Mesodermal cell (in vitro differentiated cells): ENCODE measurements at regions not wholly inside any gene's neighbourhood (a gene's known extent, or its start where the extent isn't known, plus 50 kb on each side); places are given as distances from the start of the nearest gene placed in this dataset.
"Not testable (repeated sequence)": the region's sequence is repeated elsewhere in the genome, so short reads cannot be mapped to it uniquely, and the experiment has no call there.

Source experiments
- H3K27ac ChIP-seq: 2 replicates; pipeline ENCODE4 v1.7.0; 2013; ENCODE audit warnings: mild to moderate bottlenecking, low read depth, low read length, moderate library complexity; ENCODE audit not compliant: severe bottlenecking
- H3K36me3 ChIP-seq: 2 replicates; pipeline ENCODE4 v1.7.1; 2013; ENCODE audit warnings: mild to moderate bottlenecking, low read length, moderate library complexity; ENCODE audit not compliant: control insufficient read depth, insufficient read depth
- H3K4me1 ChIP-seq: one replicate; pipeline ENCODE4 v1.7.1; 2013; ENCODE audit warnings: mild to moderate bottlenecking, low read length; ENCODE audit not compliant: insufficient read depth, control insufficient read depth, poor library complexity, severe bottlenecking
- H3K4me3 ChIP-seq: 2 replicates; pipeline ENCODE4 v1.7.0; 2013; ENCODE audit warnings: low read length, control low read depth, mild to moderate bottlenecking; ENCODE audit not compliant: insufficient read depth, poor library complexity, severe bottlenecking; ENCODE audit errors: extremely low read depth
- H3K9me3 ChIP-seq: 2 replicates; pipeline ENCODE4 v1.7.1; 2013; ENCODE audit warnings: mild to moderate bottlenecking, low read length, moderate library complexity; ENCODE audit not compliant: control insufficient read depth
- WGBS, 2 experiments: methylation state at CpG; one replicate each; pipeline ENCODE4 v1.1.5; 2013; ENCODE audit warnings: missing lambda C conversion rate in 2 of 2; ENCODE audit not compliant: insufficient coverage in 2 of 2; 5-methylcytosine and 5-hydroxymethylcytosine counted together

DNA sequence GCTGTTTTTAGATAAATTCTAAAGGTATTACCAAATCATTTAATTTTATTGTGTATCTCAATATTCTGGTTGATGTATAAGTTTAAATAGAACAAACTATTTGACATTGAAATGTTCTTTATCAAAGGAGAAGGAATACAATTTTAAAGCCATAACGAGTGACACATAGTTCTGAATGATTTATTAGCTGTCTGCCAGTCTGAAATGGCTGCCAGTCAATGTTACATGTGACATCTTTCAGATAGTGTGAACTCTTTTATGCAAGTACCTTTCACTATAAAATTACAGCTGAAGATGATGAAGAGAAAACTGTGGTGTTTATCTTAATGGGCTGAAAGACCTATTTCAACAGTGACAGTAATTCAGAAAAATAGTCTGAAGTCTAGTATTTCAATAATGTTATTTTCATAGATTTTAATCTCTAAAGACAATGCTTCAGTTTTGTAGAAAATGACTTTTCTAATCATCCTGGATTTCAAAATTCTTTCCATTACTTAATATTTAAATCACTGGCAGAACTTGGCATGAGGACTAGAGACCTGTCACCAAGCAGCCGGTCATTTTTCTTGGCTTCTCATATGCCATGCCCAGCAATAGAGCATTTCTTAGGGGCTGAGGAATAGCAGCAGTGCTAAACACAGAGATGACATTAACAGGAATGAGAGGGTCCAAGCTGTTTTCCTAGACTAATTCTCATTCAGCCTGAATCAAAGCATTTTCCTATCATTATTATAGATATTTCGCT is 178.5 kb upstream of the C1QTNF3 start:
- not testable (repeated sequence) for H3K36me3 ChIP-seq, H3K27ac ChIP-seq, H3K4me1 ChIP-seq, H3K4me3 ChIP-seq, H3K9me3 ChIP-seq
- no CpG with 5 or more reads among the region's 3 CpGs for WGBS, 2 experiments

DNA sequence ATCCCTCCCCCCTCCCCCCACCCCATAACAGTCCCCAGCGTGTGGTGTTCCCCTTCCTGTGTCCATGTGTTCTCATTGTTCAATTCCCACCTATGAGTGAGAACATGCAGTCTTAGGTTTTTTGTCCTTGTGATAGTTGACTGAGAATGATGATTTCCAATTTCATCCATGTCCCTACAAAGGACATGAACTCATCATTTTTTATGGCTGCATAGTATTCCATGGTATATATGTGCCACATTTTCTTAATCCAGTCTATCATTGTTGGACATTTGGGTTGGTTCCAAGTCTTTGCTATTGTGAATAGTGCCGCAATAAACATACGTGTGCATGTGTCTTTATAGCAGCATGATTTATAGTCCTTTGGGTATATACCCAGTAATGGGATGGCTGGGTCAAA is 180.1 kb upstream of the C1QTNF3 start:
- H3K27ac ChIP-seq, H3K36me3 ChIP-seq, H3K4me1 ChIP-seq, H3K9me3 ChIP-seq, H3K4me3 ChIP-seq: not testable (repeated sequence)
- no CpG with 5 or more reads among the region's 3 CpGs for WGBS, 2 experiments

DNA sequence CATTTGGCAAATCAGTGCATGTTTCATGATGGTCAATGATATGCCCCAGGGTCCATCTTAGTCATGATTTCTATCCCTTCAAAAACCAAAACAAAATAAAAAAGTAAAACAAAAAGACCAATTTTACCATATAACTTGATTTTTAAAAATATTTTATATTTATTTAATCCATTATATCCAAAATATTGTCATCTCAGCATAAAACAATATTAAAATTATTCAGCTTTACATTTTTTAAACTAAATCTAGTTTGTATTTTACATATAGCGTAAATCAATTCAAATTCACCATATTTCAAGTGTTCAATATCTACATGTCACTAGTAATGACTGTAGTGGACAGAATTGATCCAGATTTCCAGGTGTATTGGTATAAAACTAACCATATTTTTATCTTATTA is 187.4 kb upstream of the C1QTNF3 start:
- H3K36me3 ChIP-seq, H3K4me1 ChIP-seq, H3K27ac ChIP-seq, H3K9me3 ChIP-seq, H3K4me3 ChIP-seq: not testable (repeated sequence)
- WGBS, 2 experiments: no CpG with 5 or more reads among the region's 1 CpG

DNA sequence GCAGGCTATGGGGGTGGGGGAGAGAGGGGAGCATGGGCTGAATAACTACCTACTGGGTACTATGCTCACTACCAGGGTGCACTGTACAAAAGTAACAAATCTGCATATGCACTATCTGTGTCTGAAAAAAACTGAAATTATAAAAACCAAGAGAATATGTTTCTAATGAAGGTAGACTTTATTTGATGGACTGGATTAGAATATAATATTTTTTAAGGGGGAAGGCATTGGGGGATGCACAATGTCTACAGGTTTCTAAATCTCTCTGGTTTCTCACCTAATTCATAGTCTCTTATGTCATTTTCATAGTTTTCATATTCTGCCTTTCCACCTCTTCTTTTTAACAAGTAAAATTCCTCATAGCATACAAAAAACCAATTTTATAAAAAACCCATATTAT is 200.8 kb upstream of the C1QTNF3 start:
- peak overlapping the region; percentile 23 for H3K4me3 ChIP-seq
- H3K36me3 ChIP-seq, H3K4me1 ChIP-seq, H3K9me3 ChIP-seq: not testable (repeated sequence)
- peak overlapping the region; percentile 77 for H3K27ac ChIP-seq

DNA sequence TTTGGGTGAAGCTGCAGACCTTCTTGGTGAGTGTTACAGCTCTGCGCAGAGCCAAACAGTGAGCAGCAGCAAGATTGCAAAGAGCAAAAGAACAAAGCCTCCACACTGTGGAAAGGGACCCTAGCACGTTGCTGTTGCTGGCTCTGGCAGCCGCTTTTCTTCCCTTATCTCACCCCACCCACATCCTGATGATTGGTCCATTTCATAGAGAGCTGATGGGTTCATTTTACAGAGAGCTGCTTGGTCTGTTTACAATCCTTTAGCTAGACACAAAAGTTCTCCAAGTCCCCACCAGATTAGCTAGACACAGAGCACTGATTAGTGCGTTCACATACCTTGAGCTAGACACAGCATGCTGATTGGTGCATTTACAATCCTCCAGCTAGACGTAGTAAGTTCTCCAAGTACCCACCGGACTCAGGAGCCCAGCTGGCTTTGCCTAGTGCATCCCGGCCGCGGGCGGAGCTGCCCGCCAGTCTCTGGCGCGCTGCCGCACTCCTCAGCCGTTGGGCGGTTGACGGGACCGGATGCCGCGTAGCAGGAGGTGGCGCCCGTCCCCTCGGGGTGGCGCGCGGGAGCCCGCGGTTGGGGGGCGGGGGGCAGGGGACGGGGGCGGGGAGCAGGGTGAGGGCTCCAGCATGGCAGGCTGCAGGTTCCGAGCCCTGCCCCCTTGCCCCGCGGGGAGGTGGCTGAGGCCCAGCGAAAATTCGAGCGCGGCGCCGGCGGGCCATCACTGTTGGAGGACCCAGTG is 201.4 kb upstream of the C1QTNF3 start:
- no CpG with 5 or more reads among the region's 41 CpGs for WGBS, 2 experiments
- H3K9me3 ChIP-seq, H3K4me1 ChIP-seq, H3K36me3 ChIP-seq: not testable (repeated sequence)
- peak overlapping the region; percentile 23 for H3K4me3 ChIP-seq
- peak overlapping the region; percentile 77 for H3K27ac ChIP-seq

DNA sequence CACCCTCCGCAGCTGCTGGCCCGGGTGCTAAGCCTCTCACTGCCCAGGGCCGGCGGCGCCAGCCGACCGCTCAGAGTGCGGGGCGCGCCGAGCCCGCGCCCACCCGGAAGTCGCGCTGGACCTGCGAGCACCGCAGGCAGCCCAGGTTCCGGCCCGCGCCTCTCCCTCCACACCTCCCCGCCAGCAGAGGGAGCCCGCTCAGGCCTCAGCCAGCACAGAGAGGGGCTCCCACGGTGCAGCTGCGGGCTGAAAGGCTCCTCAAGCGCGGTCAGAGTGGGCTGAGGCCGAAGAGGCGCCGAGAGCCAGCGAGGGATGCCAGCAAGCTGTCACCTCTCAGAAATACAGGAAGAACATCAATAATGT is 202.0 kb upstream of the C1QTNF3 start:
- peak overlapping the region; percentile 14 for H3K4me3 ChIP-seq
- H3K27ac ChIP-seq, H3K36me3 ChIP-seq, H3K9me3 ChIP-seq, H3K4me1 ChIP-seq: not testable (repeated sequence)
- no CpG with 5 or more reads among the region's 31 CpGs for WGBS, 2 experiments

DNA sequence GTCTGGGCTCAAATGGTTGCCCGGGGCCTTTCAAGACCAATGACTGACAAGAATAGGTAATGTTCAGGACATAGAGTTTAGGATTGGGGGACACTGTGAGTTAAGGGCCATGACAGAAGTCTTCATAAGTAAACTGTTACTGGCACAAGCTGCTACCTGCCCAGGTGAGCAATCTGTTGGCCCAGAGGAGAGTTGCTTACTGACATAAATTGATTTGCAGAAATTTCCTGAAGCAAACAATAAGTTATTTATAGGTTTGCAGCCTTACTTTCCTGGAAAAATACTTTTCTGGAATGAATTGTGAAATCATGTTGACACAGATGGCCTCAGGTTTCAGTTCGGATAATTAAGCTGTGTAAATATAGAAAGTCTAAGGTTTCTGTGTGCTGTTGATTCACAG is 202.8 kb upstream of the C1QTNF3 start:
- H3K4me3 ChIP-seq, H3K9me3 ChIP-seq, H3K36me3 ChIP-seq, H3K27ac ChIP-seq, H3K4me1 ChIP-seq: not testable (repeated sequence)
- WGBS, 2 experiments: no CpG with 5 or more reads among the region's 2 CpGs

DNA sequence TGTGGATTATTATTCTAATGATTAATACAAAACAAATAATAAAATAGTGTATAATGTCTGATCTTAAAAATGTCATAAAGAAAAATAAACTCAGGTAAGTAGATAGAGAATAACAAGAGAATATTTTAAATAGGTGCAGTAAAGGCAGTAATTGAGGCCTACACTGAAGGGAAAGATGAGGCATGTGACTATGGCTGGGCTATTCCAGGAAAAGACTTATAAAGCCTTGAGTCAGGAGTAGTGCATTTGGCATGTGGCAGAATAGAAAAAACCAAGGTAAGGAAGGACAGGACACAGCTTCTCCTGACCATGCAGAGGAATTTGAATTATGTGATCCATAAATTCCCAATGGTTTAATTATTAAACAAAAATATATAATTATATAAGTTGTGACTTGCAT is 215.6 kb upstream of the C1QTNF3 start:
- H3K36me3 ChIP-seq, H3K4me1 ChIP-seq, H3K9me3 ChIP-seq, H3K4me3 ChIP-seq, H3K27ac ChIP-seq: not testable (repeated sequence)

DNA sequence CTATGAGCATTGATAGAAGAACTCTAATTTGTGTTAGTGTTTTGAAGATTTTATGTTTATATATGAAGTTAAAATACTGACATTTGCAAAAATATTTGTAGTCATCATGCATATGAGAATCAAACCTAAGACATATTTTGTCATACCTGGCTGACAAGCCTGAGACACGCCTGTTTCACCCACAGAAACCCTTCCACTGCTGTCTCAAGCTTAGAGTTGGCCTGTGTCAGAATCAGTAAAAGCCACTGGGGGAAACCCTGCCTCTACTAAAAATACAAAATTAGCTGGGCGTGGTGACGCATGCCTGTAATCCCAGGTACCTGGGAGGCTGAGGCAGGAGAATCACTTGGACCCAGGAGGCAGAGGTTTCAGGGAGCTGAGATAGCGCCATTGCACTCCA is 218.0 kb upstream of the C1QTNF3 start:
- not testable (repeated sequence) for H3K9me3 ChIP-seq, H3K36me3 ChIP-seq, H3K4me3 ChIP-seq, H3K4me1 ChIP-seq, H3K27ac ChIP-seq
- WGBS, 2 experiments: 50% methylated on average over 2 of the region's 4 CpGs; no CpG with 5 or more reads in 1 of the 2 experiments

DNA sequence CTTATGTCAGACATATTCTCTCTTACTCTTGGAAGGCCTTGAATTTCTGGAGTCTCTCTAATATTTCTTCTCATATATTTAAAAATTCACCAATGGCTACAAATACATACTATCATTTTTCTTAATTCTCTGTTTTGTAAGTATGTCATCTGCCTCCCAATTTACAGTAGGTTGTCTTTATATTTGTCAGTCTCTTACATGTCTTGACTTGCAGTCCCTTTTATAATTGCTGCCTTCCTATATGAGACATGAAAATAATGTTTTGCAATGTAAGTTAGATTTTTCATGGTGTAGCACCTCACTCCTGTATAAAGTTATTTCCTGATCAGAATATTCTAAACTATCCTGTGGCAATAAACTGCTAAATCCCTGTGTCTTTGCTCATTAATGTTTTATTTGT is 223.1 kb upstream of the C1QTNF3 start:
- H3K4me1 ChIP-seq, H3K9me3 ChIP-seq, H3K27ac ChIP-seq, H3K36me3 ChIP-seq, H3K4me3 ChIP-seq: not testable (repeated sequence)

DNA sequence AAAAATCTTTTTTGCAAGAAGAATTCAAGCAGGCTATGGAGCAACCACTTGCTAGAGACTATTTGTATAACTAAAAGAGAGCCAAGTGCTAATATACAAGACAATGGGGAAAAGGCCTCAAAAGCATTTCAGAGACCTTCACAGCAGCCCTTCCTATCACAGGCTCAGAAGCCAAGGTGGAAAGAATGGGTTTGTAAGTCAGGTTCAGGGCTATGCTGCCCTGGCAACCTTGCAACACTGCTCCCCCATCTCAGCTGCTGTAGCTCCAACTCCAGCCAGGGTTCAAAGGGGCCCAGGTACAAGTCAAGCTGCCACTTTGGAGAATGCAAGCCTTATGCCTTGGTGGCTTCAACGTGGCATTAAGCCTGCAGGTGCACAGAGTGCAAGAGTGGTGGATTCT is 253.7 kb upstream of the C1QTNF3 start:
- not testable (repeated sequence) for H3K36me3 ChIP-seq, H3K9me3 ChIP-seq, H3K4me3 ChIP-seq, H3K27ac ChIP-seq, H3K4me1 ChIP-seq
- no CpG with 5 or more reads among the region's 1 CpG for WGBS, 2 experiments
